ENCODE measurements at regions not wholly inside any gene's neighbourhood (a gene's known extent, or its start where the extent isn't known, plus 50 kb on each side); places are given as distances from the start of the nearest gene placed in this dataset.
A peak's percentile ranks its signal among the peaks of the same experiment; 100 is the strongest.

DNA sequence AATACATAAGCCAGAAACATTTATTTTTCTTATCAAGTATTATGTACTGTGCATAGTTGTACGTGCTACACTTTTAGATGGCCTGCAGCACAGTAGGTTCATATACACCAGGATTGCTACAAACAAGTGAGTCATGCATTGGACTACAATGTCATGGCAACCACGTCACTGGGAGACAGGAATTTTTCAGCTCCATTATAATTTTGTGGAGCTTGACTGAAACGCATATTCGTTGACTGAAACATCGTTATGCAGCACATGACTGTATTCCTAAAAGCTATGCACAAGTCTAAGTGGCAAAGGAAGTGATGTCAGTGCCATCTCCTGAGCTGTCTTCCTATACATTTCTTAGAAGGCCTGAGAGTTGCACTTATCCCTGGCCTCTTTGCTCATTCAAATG is 871.8 kb downstream of the IPMK start:
- TF ChIP-seq, protein P1, sequence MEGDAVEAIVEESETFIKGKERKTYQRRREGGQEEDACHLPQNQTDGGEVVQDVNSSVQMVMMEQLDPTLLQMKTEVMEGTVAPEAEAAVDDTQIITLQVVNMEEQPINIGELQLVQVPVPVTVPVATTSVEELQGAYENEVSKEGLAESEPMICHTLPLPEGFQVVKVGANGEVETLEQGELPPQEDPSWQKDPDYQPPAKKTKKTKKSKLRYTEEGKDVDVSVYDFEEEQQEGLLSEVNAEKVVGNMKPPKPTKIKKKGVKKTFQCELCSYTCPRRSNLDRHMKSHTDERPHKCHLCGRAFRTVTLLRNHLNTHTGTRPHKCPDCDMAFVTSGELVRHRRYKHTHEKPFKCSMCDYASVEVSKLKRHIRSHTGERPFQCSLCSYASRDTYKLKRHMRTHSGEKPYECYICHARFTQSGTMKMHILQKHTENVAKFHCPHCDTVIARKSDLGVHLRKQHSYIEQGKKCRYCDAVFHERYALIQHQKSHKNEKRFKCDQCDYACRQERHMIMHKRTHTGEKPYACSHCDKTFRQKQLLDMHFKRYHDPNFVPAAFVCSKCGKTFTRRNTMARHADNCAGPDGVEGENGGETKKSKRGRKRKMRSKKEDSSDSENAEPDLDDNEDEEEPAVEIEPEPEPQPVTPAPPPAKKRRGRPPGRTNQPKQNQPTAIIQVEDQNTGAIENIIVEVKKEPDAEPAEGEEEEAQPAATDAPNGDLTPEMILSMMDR (conservative IDR thresholded peaks at IDR 0.05; ENCODE audit: low read depth, low read length) = no peak

DNA sequence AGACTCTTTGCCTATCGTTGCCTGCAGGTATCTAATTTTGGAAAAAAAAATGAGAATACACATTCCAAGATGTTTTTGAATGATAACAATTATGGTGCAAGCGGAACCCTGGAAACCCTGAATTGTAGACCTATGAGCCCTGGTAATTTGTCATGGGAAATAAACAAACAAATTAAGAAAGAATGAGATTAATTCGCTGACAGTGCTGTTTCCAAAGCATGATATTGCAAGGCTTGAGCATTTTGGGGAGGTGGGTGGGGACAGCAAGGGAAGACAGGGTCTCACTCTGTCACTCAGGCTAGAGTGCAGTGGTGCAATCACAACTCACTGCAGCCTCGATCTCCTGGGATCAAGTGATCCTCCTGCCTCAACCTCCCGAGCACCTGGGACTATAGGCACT is 900.3 kb downstream of the IPMK start:
- TF ChIP-seq, protein P1 (conservative IDR thresholded peaks at IDR 0.05; ENCODE audit: low read depth, low read length) = no peak
- no peak overlapping the region for H3K4me3 ChIP-seq (ENCODE audit: low read length)
- DNase-seq (ENCODE audit: low read depth) = no peak

More for the DNA sequence above, 871.8 kb downstream of the IPMK start:
- no peak for DNase-seq (ENCODE audit: low read depth)
- H3K4me3 ChIP-seq (ENCODE audit: low read length) = no peak overlapping the region

DNA sequence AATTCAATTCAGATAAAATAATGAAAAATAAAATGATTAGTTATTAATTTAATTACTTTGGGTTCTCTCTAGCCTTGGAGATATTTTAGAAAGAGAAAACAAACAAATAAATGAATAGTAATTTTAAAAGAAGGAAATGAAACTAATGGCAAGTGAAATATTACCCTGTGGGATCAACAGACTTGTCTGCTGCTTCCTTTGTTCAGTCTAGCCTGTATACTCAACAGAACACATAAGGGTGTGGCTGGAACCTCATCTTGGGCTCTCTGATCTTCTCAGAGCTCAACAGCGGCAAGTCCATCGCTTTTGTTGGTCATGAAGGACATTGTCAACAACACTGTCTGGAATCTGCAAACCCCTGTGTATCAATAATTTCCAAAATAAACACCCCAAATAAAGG is 904.9 kb downstream of the IPMK start:
- DNase-seq (ENCODE audit: low read depth) = no peak
- H3K4me3 ChIP-seq (ENCODE audit: low read length) = no peak overlapping the region
- TF ChIP-seq, protein P1 (conservative IDR thresholded peaks at IDR 0.05; ENCODE audit: low read depth, low read length) = no peak

DNA sequence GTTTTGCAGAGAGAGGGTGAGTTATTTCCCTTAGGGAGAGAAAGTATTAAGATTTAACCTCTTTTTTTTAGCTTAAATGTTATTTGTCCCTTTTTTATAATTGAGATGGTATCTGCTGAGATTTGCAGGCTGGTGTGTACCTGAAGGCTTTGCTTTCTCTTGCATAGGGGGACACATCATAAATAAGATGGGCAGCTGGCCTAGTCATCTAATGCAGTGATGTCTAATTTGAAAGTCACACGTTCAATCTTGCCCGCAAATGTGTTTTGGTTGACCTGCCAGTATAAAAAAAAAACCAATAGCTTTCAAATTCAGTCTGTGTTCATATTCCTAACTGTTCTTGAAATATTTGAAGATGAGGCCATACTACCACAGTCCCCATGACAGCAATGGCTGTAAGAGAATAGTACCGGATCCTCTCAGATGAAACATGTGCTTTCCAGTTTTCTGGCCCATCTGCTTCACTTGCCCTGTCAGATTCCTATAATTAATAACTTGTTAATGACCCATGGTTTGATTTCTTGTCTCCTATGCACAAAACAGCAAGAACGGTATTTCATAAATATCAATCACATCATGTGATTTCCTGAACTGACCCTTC is 914.2 kb downstream of the IPMK start:
- no peak overlapping the region for H3K4me3 ChIP-seq (ENCODE audit: low read length)
- DNase-seq (ENCODE audit: low read depth) = no peak
- TF ChIP-seq, protein P1 (conservative IDR thresholded peaks at IDR 0.05; ENCODE audit: low read depth, low read length) = no peak

DNA sequence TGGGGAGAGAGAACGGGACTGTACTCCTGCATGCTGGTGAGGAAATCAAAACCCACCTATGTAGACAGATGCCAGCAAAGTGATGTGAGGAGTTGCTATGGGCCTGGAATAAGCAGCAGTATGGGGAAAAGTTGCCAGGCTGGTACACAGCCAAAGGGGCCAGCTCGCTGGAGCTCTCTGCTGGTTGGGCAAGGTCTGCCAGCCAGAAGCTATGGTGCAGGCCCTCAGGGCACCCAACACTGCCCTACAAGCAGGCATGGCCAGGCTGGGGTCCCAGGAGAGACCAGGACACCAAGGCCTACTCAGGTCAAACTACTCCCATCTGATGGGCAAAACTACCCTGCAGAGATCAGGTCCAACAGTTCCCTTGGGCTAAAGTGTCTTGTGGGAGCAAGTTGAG is 916.6 kb downstream of the IPMK start:
- H3K4me3 ChIP-seq (ENCODE audit: low read length) = no peak overlapping the region
- TF ChIP-seq, protein P1 (conservative IDR thresholded peaks at IDR 0.05; ENCODE audit: low read depth, low read length) = no peak
- no peak for DNase-seq (ENCODE audit: low read depth)

DNA sequence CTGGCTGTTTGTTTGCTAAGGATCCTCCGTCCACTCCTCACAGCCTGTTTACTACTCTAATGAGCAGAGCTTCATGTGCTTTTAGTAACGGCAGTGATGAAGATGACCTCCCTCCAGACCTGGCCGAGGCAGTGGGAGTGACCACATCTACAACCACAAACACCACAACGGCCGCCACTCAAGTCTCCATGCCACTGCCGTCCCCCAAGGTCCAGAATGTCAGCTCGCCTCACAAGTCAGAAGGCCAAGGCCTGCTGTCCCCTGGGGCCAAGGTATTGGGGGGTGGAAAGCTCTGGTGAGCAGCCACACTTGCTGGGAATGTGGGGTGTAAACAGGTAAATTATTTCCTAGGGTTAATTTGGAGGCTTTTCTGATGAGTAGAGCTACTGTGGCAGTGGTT is 926.4 kb downstream of the IPMK start:
- TF ChIP-seq, protein P1 (conservative IDR thresholded peaks at IDR 0.05; ENCODE audit: low read depth, low read length) = no peak
- no peak overlapping the region for H3K4me3 ChIP-seq (ENCODE audit: low read length)
- DNase-seq (ENCODE audit: low read depth) = no peak

DNA sequence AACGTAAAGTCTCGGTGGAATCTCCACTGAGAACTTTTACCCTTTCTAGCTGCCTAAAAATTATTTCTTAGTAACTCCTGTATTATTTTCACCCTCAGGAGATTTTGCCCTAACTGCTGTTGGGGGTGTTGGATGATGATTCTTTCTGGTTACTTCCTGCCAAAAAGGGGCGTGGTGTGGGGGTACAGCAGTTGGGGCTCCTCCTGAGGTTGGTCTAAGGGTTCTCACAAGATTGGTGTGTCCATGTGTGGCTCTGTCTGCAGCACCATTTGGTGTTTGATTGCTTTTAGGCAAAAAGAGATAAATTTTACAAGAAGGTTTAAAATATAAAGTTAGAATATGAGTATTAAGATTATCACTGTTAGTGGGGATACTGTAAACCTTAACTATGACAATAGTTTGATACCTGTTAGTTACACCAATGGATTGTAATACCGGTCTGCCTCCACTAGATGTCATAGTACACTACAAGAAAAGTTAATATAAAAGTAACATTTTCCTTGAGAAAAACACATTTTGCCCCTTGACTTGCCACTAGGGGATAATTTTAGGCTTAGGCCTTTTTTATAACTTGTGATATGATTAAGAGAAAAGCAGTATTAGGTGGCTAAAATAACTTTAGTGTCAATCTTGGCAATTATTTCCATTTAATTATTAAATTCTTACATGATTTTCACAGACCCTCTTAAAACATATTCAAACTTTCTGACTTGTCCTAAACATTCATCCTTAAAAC is 928.7 kb downstream of the IPMK start:
- TF ChIP-seq, protein P1 (conservative IDR thresholded peaks at IDR 0.05; ENCODE audit: low read depth, low read length) = peak; percentile 65
- no peak overlapping the region for H3K4me3 ChIP-seq (ENCODE audit: low read length)
- DNase-seq (ENCODE audit: low read depth) = peak; percentile 5
